Endodermal cell (in vitro differentiated cells): ENCODE measurements at regions not wholly inside any gene's neighbourhood (a gene's known extent, or its start where the extent isn't known, plus 50 kb on each side); places are given as distances from the start of the nearest gene placed in this dataset.

Source experiments
- DNase-seq: peaks from one replicate; pipeline ENCODE4 v3.0.0-alpha.2; 2017
- H3K27ac ChIP-seq: 2 replicates; pipeline ENCODE4 v1.5.1; 2013; ENCODE audit warnings: mild to moderate bottlenecking, low read depth, low read length, moderate library complexity
- H3K27me3 ChIP-seq: 2 replicates; pipeline ENCODE4 v1.6.1; 2013; ENCODE audit warnings: mild to moderate bottlenecking, low read length, moderate library complexity; ENCODE audit not compliant: insufficient read depth, control insufficient read depth, poor library complexity, severe bottlenecking
- H3K36me3 ChIP-seq: 2 replicates; pipeline ENCODE4 v1.7.0; 2013; ENCODE audit warnings: mild to moderate bottlenecking, low read length, moderate library complexity; ENCODE audit not compliant: control insufficient read depth, insufficient read depth
- H3K4me1 ChIP-seq: one replicate; pipeline ENCODE4 v1.7.0; 2013; ENCODE audit warnings: low read length; ENCODE audit not compliant: control insufficient read depth, insufficient read depth
- H3K4me3 ChIP-seq: 2 replicates; pipeline ENCODE4 v1.5.1; 2013; ENCODE audit warnings: mild to moderate bottlenecking, low read length, moderate library complexity
- H3K9ac ChIP-seq: 2 replicates; pipeline ENCODE4 v1.6.1; 2013; ENCODE audit warnings: mild to moderate bottlenecking, low read length, moderate library complexity; ENCODE audit not compliant: poor library complexity, severe bottlenecking; ENCODE audit errors: extremely low read depth
- H3K9me3 ChIP-seq: 2 replicates; pipeline ENCODE4 v1.6.1; 2013; ENCODE audit warnings: mild to moderate bottlenecking, low read length, moderate library complexity; ENCODE audit not compliant: control insufficient read depth
- H3K27ac Mint-ChIP-seq: 2 replicates; pipeline ENCODE4 v1.8.0; 2020; ENCODE audit warnings: mixed read lengths
- H3K27me3 Mint-ChIP-seq: 2 replicates; pipeline ENCODE4 v1.8.0; 2021; ENCODE audit warnings: mild to moderate bottlenecking, mixed read lengths; ENCODE audit not compliant: insufficient read depth
- H3K36me3 Mint-ChIP-seq: 2 replicates; pipeline ENCODE4 v1.8.0; 2020; ENCODE audit warnings: low read depth, mixed read lengths
- H3K4me1 Mint-ChIP-seq: 2 replicates; pipeline ENCODE4 v1.8.0; 2020; ENCODE audit warnings: mixed read lengths
- H3K4me3 Mint-ChIP-seq: 2 replicates; pipeline ENCODE4 v1.8.0; 2020; ENCODE audit warnings: mild to moderate bottlenecking, moderate library complexity, mixed read lengths
- H3K9me3 Mint-ChIP-seq: 2 replicates; pipeline ENCODE4 v1.8.0; 2020; ENCODE audit warnings: mild to moderate bottlenecking, mixed read lengths
- WGBS, 2 experiments: methylation state at CpG; one replicate each; pipeline versions ENCODE4 v1.1.5 to v1.1.7; 2013; ENCODE audit warnings: missing lambda C conversion rate in 2 of 2, mixed read lengths in 1 of 2; ENCODE audit not compliant: insufficient coverage in 1 of 2, insufficient read length in 1 of 2; 5-methylcytosine and 5-hydroxymethylcytosine counted together
- TF ChIP-seq, protein P1 (sequence below): fragments of 200-600 bp; sonication (generic); conservative IDR thresholded peaks from 2 replicates; pipeline ENCODE4 v1.5.0; 2021; ENCODE audit warnings: antibody characterized with exemption, mild to moderate bottlenecking

- TF ChIP-seq, protein P1, sequence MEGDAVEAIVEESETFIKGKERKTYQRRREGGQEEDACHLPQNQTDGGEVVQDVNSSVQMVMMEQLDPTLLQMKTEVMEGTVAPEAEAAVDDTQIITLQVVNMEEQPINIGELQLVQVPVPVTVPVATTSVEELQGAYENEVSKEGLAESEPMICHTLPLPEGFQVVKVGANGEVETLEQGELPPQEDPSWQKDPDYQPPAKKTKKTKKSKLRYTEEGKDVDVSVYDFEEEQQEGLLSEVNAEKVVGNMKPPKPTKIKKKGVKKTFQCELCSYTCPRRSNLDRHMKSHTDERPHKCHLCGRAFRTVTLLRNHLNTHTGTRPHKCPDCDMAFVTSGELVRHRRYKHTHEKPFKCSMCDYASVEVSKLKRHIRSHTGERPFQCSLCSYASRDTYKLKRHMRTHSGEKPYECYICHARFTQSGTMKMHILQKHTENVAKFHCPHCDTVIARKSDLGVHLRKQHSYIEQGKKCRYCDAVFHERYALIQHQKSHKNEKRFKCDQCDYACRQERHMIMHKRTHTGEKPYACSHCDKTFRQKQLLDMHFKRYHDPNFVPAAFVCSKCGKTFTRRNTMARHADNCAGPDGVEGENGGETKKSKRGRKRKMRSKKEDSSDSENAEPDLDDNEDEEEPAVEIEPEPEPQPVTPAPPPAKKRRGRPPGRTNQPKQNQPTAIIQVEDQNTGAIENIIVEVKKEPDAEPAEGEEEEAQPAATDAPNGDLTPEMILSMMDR = no peak
- Mint-ChIP-seq H3K36me3 (no peaks in the 10 kb centered on the region), H3K27me3 (no peaks in the 10 kb centered on the region), H3K4me3 (no peak overlapping the region), H3K9me3 (no peaks in the 10 kb centered on the region), H3K27ac (no peak overlapping the region), H3K4me1 (no peaks in the 10 kb centered on the region)
- H3K4me3 ChIP-seq = no peak overlapping the region
- no peak overlapping the region for H3K9ac ChIP-seq
- H3K27me3 ChIP-seq = no peaks in the 10 kb centered on the region
- H3K27ac ChIP-seq = no peak overlapping the region
- no peak for DNase-seq
- no peaks in the 10 kb centered on the region for H3K9me3 ChIP-seq
- H3K4me1 ChIP-seq = no peaks in the 10 kb centered on the region
- no peaks in the 10 kb centered on the region for H3K36me3 ChIP-seq
Measured at GRCh38 chr5:89241186-89241585, 358.2 kb upstream of the MEF2C start.

DNA sequence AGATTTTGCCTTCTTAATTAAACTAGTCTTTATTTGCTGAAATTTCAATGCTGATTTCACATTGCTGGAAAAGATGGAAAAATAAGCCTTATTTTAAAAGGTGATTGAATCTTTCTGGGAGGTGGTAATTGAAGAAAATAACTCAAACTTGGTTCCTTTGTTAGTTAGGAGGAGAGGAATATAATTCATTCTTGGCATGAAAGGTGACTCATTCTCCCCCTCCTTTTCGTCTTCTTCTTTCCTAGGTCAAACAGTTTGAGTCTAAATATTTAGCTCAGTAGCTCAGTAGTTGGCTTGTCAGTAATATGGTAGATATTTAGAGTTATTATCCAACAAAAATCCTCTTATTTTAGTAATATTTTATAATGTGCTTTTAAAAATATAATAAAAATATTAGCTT is 353.9 kb upstream of the MEF2C start:
- no peaks in the 10 kb centered on the region for H3K27me3 Mint-ChIP-seq
- no peaks in the 10 kb centered on the region for H3K9me3 Mint-ChIP-seq
- H3K4me1 Mint-ChIP-seq = no peaks in the 10 kb centered on the region
- Histone ChIP-seq H3K9me3 (no peaks in the 10 kb centered on the region), H3K36me3 (no peaks in the 10 kb centered on the region), H3K27ac (no peak overlapping the region), H3K4me1 (no peaks in the 10 kb centered on the region), H3K9ac (no peak overlapping the region), H3K27me3 (no peaks in the 10 kb centered on the region), H3K4me3 (no peak overlapping the region)
- H3K36me3 Mint-ChIP-seq = no peaks in the 10 kb centered on the region
- TF ChIP-seq, protein P1 = no peak
- WGBS, 2 experiments = no CpG with 5 or more reads among the region's 1 CpG
- no peak for DNase-seq
- H3K4me3 Mint-ChIP-seq = no peak overlapping the region
- H3K27ac Mint-ChIP-seq = no peak overlapping the region

GRCh38 chr5:89233462-89233861 is 350.5 kb upstream of the MEF2C start:
- H3K4me1 Mint-ChIP-seq = no peaks in the 10 kb centered on the region
- H3K27me3 ChIP-seq = no peaks in the 10 kb centered on the region
- no peaks in the 10 kb centered on the region for H3K36me3 ChIP-seq
- no peaks in the 10 kb centered on the region for H3K36me3 Mint-ChIP-seq
- no peak for DNase-seq
- no peak overlapping the region for H3K27ac ChIP-seq
- H3K9me3 ChIP-seq = no peaks in the 10 kb centered on the region
- TF ChIP-seq, protein P1 = no peak
- H3K27ac Mint-ChIP-seq = no peak overlapping the region
- no peaks in the 10 kb centered on the region for H3K27me3 Mint-ChIP-seq
- H3K9ac ChIP-seq = no peak overlapping the region
- H3K4me3 ChIP-seq = no peak overlapping the region
- no peak overlapping the region for H3K4me3 Mint-ChIP-seq
- no peaks in the 10 kb centered on the region for H3K4me1 ChIP-seq
- no peaks in the 10 kb centered on the region for H3K9me3 Mint-ChIP-seq
